GM12878 (cell line): ENCODE measurements at regions not wholly inside any gene's neighbourhood (a gene's known extent, or its start where the extent isn't known, plus 50 kb on each side); places are given as distances from the start of the nearest gene placed in this dataset.

Source experiments
- ATAC-seq: fragments of 200-7000 bp; cut with Tn5 transposase; 3 replicates; pipeline ENCODE4 v1.9.1; 2020; ENCODE audit warnings: mild to moderate bottlenecking, moderate library complexity
- BruUV-seq: library from RNA; stranded (reverse); fragments of 400-500 nt; replicated peaks from 2 replicates; lab custom pipeline; 2021; lab: Mats Ljungman, UMichigan
- CTCF ChIA-PET: fragments of 300-600 bp; sonication (Branson Sonifier 250); formaldehyde crosslinking; extraction: SDS; loops from one replicate; lab custom pipeline; 2021; ENCODE audit warnings: inconsistent platforms; lab: Yijun Ruan, JAX
- POLR2A ChIA-PET: fragments of 350-600 bp; formaldehyde crosslinking; extraction: SDS; loops from one replicate; lab custom pipeline; 2021; ENCODE audit warnings: inconsistent platforms; lab: Charles Lee
- RAD21 ChIA-PET: fragments of 300-600 bp; sonication (Branson Sonifier 250); formaldehyde crosslinking; loops from one replicate; lab custom pipeline; 2023; ENCODE audit warnings: antibody characterized with exemption; ENCODE audit not compliant: unreplicated experiment; lab: Charles Lee
- SMC1A ChIA-PET: fragments of 300-600 bp; sonication (Branson Sonifier 250); formaldehyde crosslinking; loops from one replicate; lab custom pipeline; 2023; ENCODE audit not compliant: unreplicated experiment, uncharacterized antibody; lab: Charles Lee
- DNase-seq: peaks from one replicate; pipeline ENCODE4 v3.0.0-alpha.2; 2011; ENCODE audit warnings: low read depth, low spot score
- FAIRE-seq: peaks from 3 replicates; lab custom pipeline; 2011; peaks lifted over from hg19 to GRCh38; lab: Jason Lieb, UNC
- H2AFZ ChIP-seq: 2 replicates; pipeline ENCODE4 v1.6.0; 2011; ENCODE audit warnings: low read depth, low read length, control low read depth; ENCODE audit not compliant: control insufficient read depth
- H3K27ac ChIP-seq: 2 replicates; pipeline ENCODE4 v1.5.1; 2011; ENCODE audit warnings: control low read depth; ENCODE audit not compliant: control insufficient read depth, insufficient read depth
- H3K27me3 ChIP-seq, 2 experiments: replicated peaks in 1 of 2; 2 replicates each; pipeline versions ENCODE4 v1.6.0 to v1.6.1; 2011; ENCODE audit warnings: low read length in 1 of 2; ENCODE audit not compliant: control insufficient read depth in 2 of 2, insufficient read depth in 2 of 2
- H3K36me3 ChIP-seq, 2 experiments: 2 replicates each; pipeline ENCODE4 v1.5.1; 2011; ENCODE audit warnings: low read length in 1 of 2; ENCODE audit not compliant: control insufficient read depth in 2 of 2, insufficient read depth in 2 of 2
- H3K4me1 ChIP-seq: 2 replicates; pipeline ENCODE4 v1.6.1; 2011; ENCODE audit warnings: mild to moderate bottlenecking, low read length, moderate library complexity, mixed read lengths; ENCODE audit not compliant: control insufficient read depth, insufficient read depth
- H3K4me2 ChIP-seq: 2 replicates; pipeline ENCODE4 v1.6.0; 2011; ENCODE audit warnings: control low read depth; ENCODE audit not compliant: control insufficient read depth, insufficient read depth
- H3K4me3 ChIP-seq: fragments of 200-600 bp; sonication (generic); 2 replicates; pipeline ENCODE4 v1.5.1; 2016
- H3K79me2 ChIP-seq: 2 replicates; pipeline ENCODE4 v1.6.0; 2011; ENCODE audit warnings: low read length; ENCODE audit not compliant: control insufficient read depth, insufficient read depth
- H3K9ac ChIP-seq: 2 replicates; pipeline ENCODE4 v1.8.0; 2011; ENCODE audit warnings: low read length, control low read depth, mixed read lengths; ENCODE audit not compliant: control insufficient read depth, insufficient read depth
- H3K9me3 ChIP-seq: replicated peaks from 3 replicates; pipeline ENCODE4 v1.5.1; 2011; ENCODE audit warnings: mild to moderate bottlenecking, low read length; ENCODE audit not compliant: control insufficient read depth, insufficient read depth
- H4K20me1 ChIP-seq: 2 replicates; pipeline ENCODE4 v1.6.0; 2011; ENCODE audit not compliant: control insufficient read depth, insufficient read depth
- BCLAF1 ChIP-seq: fragments of 450-650 bp; IDR thresholded peaks from 2 replicates; pipeline ENCODE4 v1.6.1; 2017; ENCODE audit warnings: antibody characterized with exemption, mild to moderate bottlenecking, moderate library complexity
- IKZF2 ChIP-seq, 2 experiments: fragments of 450-650 bp; IDR thresholded peaks; 2 replicates each; pipeline ENCODE4 v1.6.1; 2017; ENCODE audit warnings: mild to moderate bottlenecking in 2 of 2, moderate library complexity in 2 of 2
- PAX5 ChIP-seq: IDR thresholded peaks from 2 replicates; pipeline ENCODE4 v1.6.1; 2011; ENCODE audit warnings: low read depth, low read length, borderline replicate concordance
- RB1 ChIP-seq: fragments of 450-650 bp; formaldehyde crosslinking; IDR thresholded peaks from 2 replicates; pipeline ENCODE4 v1.6.1; 2017; ENCODE audit warnings: mild to moderate bottlenecking, borderline replicate concordance
- RELA ChIP-seq: fragments of 450-650 bp; IDR thresholded peaks from 2 replicates; pipeline ENCODE4 v1.8.0; 2014; ENCODE audit warnings: borderline replicate concordance; ENCODE audit not compliant: partially characterized antibody
- SKIL ChIP-seq: fragments of 450-650 bp; IDR thresholded peaks from 2 replicates; pipeline ENCODE4 v1.6.1; 2017; ENCODE audit warnings: mild to moderate bottlenecking, low read depth, inconsistent platforms; ENCODE audit not compliant: poor library complexity, severe bottlenecking
- TCF7 ChIP-seq: IDR thresholded peaks from 2 replicates; pipeline ENCODE4 v1.6.1; 2014; ENCODE audit warnings: antibody characterized with exemption, borderline replicate concordance
- ZBED1 ChIP-seq: IDR thresholded peaks from 2 replicates; pipeline ENCODE4 v1.6.1; 2016; ENCODE audit warnings: borderline replicate concordance
- WGBS: methylation state at CpG from one replicate; pipeline ENCODE4 v1.1.6; 2016; ENCODE audit warnings: low lambda C conversion rate; ENCODE audit not compliant: insufficient replicate concordance, insufficient coverage; ENCODE audit errors: missing lambda C conversion rate; 5-methylcytosine and 5-hydroxymethylcytosine counted together
- in situ Hi-C: fragments of 300-500 bp; cut with MboI; formaldehyde crosslinking; loops from 9 replicates; pipeline ENCODE4 v1.14.3; 2018; ENCODE audit warnings: mixed read lengths
- intact Hi-C: fragments of 100-400 bp; cut with micrococcal nuclease; formaldehyde crosslinking; loops from one replicate; pipeline ENCODE4 v1.14.2; 2022; ENCODE audit not compliant: unreplicated experiment

GRCh38 chr12:70045514-70045913 is 197.7 kb upstream of the CNOT2 start:
- no peaks in the 10 kb centered on the region for H4K20me1 ChIP-seq
- 55% methylated on average over 4 of the region's 4 CpGs for WGBS
- no TSS peak for BruUV-seq
- no peak overlapping the region for H3K27ac ChIP-seq
- ATAC-seq = no peak
- no peak overlapping the region for H2AFZ ChIP-seq
- peaks cover 19% of the 10 kb centered on the region for H3K4me1 ChIP-seq
- ChIA-PET POLR2A (no interaction called here), SMC1A (interaction anchor here (1.2 kb wide), 1 partner anchor 20 kb away, joined by 3 read pairs; no protein-coding TSS in a partner anchor), CTCF (interaction anchor here (1.0 kb wide), 1 partner anchor 151 kb away, joined by 3 read pairs; no protein-coding TSS in a partner anchor), RAD21 (no interaction called here)
- no peaks in the 10 kb centered on the region for H3K27me3 ChIP-seq
- no peak overlapping the region for H3K4me3 ChIP-seq
- no peaks in the 10 kb centered on the region for H3K36me3 ChIP-seq
- DNase-seq = no peak
- intact Hi-C loops = no loop called here
- FAIRE-seq = no peak
- in situ Hi-C loops = no loop called here
- TF ChIP-seq SKIL = no peak
- TF ChIP-seq TCF7 = no peak
- no peak for TF ChIP-seq BCLAF1
- TF ChIP-seq IKZF2 (IDR thresholded peaks at IDR 0.05) = no peak
- no peak for TF ChIP-seq RB1
- no peak for TF ChIP-seq RELA
- TF ChIP-seq ZBED1 = no peak
- no peak for TF ChIP-seq PAX5
- no peaks in the 10 kb centered on the region for H3K9me3 ChIP-seq
- H3K79me2 ChIP-seq = no peaks in the 10 kb centered on the region
- H3K9ac ChIP-seq = no peak overlapping the region
- no peak overlapping the region for H3K4me2 ChIP-seq
